H9 (cell line): ENCODE measurements at regions not wholly inside any gene's neighbourhood (a gene's known extent, or its start where the extent isn't known, plus 50 kb on each side); places are given as distances from the start of the nearest gene placed in this dataset.

Source experiments
- DNase-seq: peaks from one replicate; pipeline ENCODE4 v3.0.0-alpha.2; 2017
- H2AFZ ChIP-seq: one replicate; pipeline ENCODE4 v1.6.1; 2013; ENCODE audit warnings: mild to moderate bottlenecking, low read length, control low read depth, moderate library complexity
- H2AK5ac ChIP-seq: 2 replicates; pipeline ENCODE4 v1.6.1; 2013; ENCODE audit warnings: low read length, control low read depth, mixed read lengths; ENCODE audit not compliant: insufficient read length
- H2BK120ac ChIP-seq: one replicate; pipeline ENCODE4 v1.6.1; 2013; ENCODE audit warnings: low read depth, mild to moderate bottlenecking, low read length, control low read depth, inconsistent platforms; ENCODE audit not compliant: poor library complexity, severe bottlenecking
- H2BK12ac ChIP-seq: 2 replicates; pipeline ENCODE4 v1.6.1; 2013; ENCODE audit warnings: low read length, control low read depth, mixed read lengths, low read depth; ENCODE audit not compliant: insufficient read length
- H2BK15ac ChIP-seq: 2 replicates; pipeline ENCODE4 v1.6.1; 2013; ENCODE audit warnings: low read depth, low read length, control low read depth
- H2BK20ac ChIP-seq: one replicate; pipeline ENCODE4 v1.6.1; 2013; ENCODE audit warnings: low read depth, mild to moderate bottlenecking, low read length, control low read depth, inconsistent platforms; ENCODE audit not compliant: poor library complexity, severe bottlenecking
- H2BK5ac ChIP-seq: 2 replicates; pipeline ENCODE4 v1.6.1; 2013; ENCODE audit warnings: low read length, control low read depth, mixed read lengths; ENCODE audit not compliant: insufficient read length
- H3K14ac ChIP-seq: 2 replicates; pipeline ENCODE4 v1.6.1; 2013; ENCODE audit warnings: low read length, control low read depth; ENCODE audit not compliant: insufficient read depth
- H3K18ac ChIP-seq: 2 replicates; pipeline ENCODE4 v1.6.1; 2013; ENCODE audit warnings: low read depth, mild to moderate bottlenecking, mixed read lengths, low read length, control low read depth; ENCODE audit not compliant: insufficient read length
- H3K23ac ChIP-seq: 2 replicates; pipeline ENCODE4 v1.6.1; 2013; ENCODE audit warnings: low read length, control low read depth, mixed read lengths, low read depth; ENCODE audit not compliant: insufficient read length
- H3K23me2 ChIP-seq: 2 replicates; pipeline ENCODE4 v1.6.1; 2013; ENCODE audit warnings: low read depth, mild to moderate bottlenecking, mixed read lengths, low read length, control low read depth; ENCODE audit not compliant: insufficient read length, poor library complexity, severe bottlenecking
- H3K27ac ChIP-seq: 2 replicates; pipeline ENCODE4 v1.5.1; 2013; ENCODE audit warnings: low read length, control low read depth, mixed read lengths, low read depth; ENCODE audit not compliant: insufficient read length
- H3K27me3 ChIP-seq: 2 replicates; pipeline ENCODE4 v1.6.1; 2013; ENCODE audit warnings: low read length, control low read depth, inconsistent platforms; ENCODE audit not compliant: insufficient read depth
- H3K4ac ChIP-seq: 2 replicates; pipeline ENCODE4 v1.6.1; 2013; ENCODE audit warnings: low read depth, mild to moderate bottlenecking, control low read depth, inconsistent platforms, low read length, moderate library complexity
- H3K4me1 ChIP-seq: 2 replicates; pipeline ENCODE4 v1.6.1; 2013; ENCODE audit warnings: low read length, control low read depth, inconsistent platforms; ENCODE audit not compliant: insufficient read depth
- H3K4me2 ChIP-seq: 2 replicates; pipeline ENCODE4 v1.6.1; 2013; ENCODE audit warnings: low read length, control low read depth, mixed read lengths; ENCODE audit not compliant: insufficient read length, insufficient read depth
- H3K56ac ChIP-seq: 2 replicates; pipeline ENCODE4 v1.6.1; 2013; ENCODE audit warnings: low read depth, mild to moderate bottlenecking, mixed read lengths, low read length, control low read depth; ENCODE audit not compliant: insufficient read length
- H3K79me1 ChIP-seq: 2 replicates; pipeline ENCODE4 v1.6.1; 2013; ENCODE audit warnings: low read depth, mild to moderate bottlenecking, moderate library complexity, low read length, control low read depth, inconsistent platforms; ENCODE audit not compliant: insufficient read depth, poor library complexity, severe bottlenecking
- H3K79me2 ChIP-seq: 2 replicates; pipeline ENCODE4 v1.6.1; 2013; ENCODE audit warnings: low read length, control low read depth, inconsistent platforms; ENCODE audit not compliant: insufficient read depth
- H3K9ac ChIP-seq: 2 replicates; pipeline ENCODE4 v1.6.1; 2013; ENCODE audit warnings: low read length, control low read depth, mixed read lengths; ENCODE audit not compliant: insufficient read length; ENCODE audit errors: extremely low read depth
- H3K9me3 ChIP-seq: one replicate; pipeline ENCODE4 v1.6.1; 2013; ENCODE audit warnings: low read depth, low read length, inconsistent platforms; ENCODE audit not compliant: control insufficient read depth
- H3T11ph ChIP-seq: one replicate; pipeline ENCODE4 v1.6.1; 2013; ENCODE audit warnings: mild to moderate bottlenecking, low read length, control low read depth, inconsistent platforms
- H4K20me1 ChIP-seq: one replicate; pipeline ENCODE4 v1.6.1; 2013; ENCODE audit not compliant: control insufficient read depth, insufficient read length, insufficient read depth
- H4K5ac ChIP-seq: 2 replicates; pipeline ENCODE4 v1.6.1; 2013; ENCODE audit warnings: low read depth, mild to moderate bottlenecking, mixed read lengths, low read length, control low read depth; ENCODE audit not compliant: insufficient read length
- H4K8ac ChIP-seq: replicated peaks from 2 replicates; pipeline ENCODE4 v1.6.1; 2013; ENCODE audit warnings: low read length, control low read depth, mixed read lengths, low read depth; ENCODE audit not compliant: insufficient read length
- H4K91ac ChIP-seq: 2 replicates; pipeline ENCODE4 v1.6.1; 2013; ENCODE audit warnings: low read depth, mild to moderate bottlenecking, moderate library complexity, mixed read lengths, low read length, control low read depth; ENCODE audit not compliant: insufficient read length
- H3K27ac Mint-ChIP-seq, 3 experiments: 2 replicates in 2 of 3; 3 replicates in 1 of 3; pipeline ENCODE4 v1.8.0; 2020 to 2021; ENCODE audit warnings: mixed read lengths in 3 of 3, mild to moderate bottlenecking in 1 of 3, moderate library complexity in 1 of 3
- H3K27me3 Mint-ChIP-seq: 2 replicates; pipeline ENCODE4 v1.8.0; 2021; ENCODE audit warnings: low read depth, mild to moderate bottlenecking, moderate library complexity, mixed read lengths
- H3K36me3 Mint-ChIP-seq, 3 experiments: 2 replicates in 2 of 3; 3 replicates in 1 of 3; pipeline ENCODE4 v1.8.0; 2020 to 2021; ENCODE audit warnings: low read depth in 3 of 3, mixed read lengths in 3 of 3; ENCODE audit not compliant: insufficient read depth in 1 of 3
- H3K4me1 Mint-ChIP-seq, 2 experiments: 2 replicates each; pipeline ENCODE4 v1.8.0; 2020; ENCODE audit warnings: mixed read lengths in 2 of 2
- H3K4me3 Mint-ChIP-seq, 2 experiments: 2 replicates in 1 of 2; 3 replicates in 1 of 2; pipeline ENCODE4 v1.8.0; 2020 to 2021; ENCODE audit warnings: mild to moderate bottlenecking in 2 of 2, mixed read lengths in 2 of 2, moderate library complexity in 1 of 2
- H3K9me3 Mint-ChIP-seq, 2 experiments: 2 replicates in 1 of 2; 3 replicates in 1 of 2; pipeline ENCODE4 v1.8.0; 2020; ENCODE audit warnings: mild to moderate bottlenecking in 2 of 2, mixed read lengths in 2 of 2, moderate library complexity in 1 of 2
- CTCF ChIP-seq: fragments of 200-600 bp; sonication (generic); conservative IDR thresholded peaks from 3 replicates; pipeline ENCODE4 v1.8.0; 2021; ENCODE audit warnings: antibody characterized with exemption, mild to moderate bottlenecking

DNA sequence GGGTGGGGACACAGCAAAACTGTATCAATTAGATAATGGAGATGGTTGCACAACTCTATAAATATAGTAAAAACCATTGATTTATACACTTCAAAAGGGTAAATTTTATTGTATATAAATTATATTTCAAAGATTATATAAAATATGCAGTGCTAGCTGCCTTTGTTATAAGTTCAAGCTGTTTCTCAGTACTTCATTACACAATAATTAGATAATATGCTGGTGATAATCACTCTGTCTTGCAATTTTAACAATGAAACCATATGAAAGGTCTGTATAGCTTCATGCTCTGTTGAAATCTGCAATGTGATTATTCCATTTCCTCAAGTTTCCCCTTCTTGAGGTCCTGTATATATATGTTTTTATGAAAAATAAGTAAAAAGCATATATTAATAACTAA lies 73.4 kb upstream of the PLS3 start:
- H4K91ac ChIP-seq, result no peak overlapping the region
- H4K8ac ChIP-seq, result no peak overlapping the region
- H3K79me1 ChIP-seq, result no peaks in the 10 kb centered on the region
- DNase-seq, result no peak
- H3K9me3 ChIP-seq, result no peaks in the 10 kb centered on the region
- no peak for TF ChIP-seq CTCF
- H3K23me2 ChIP-seq, result no peaks in the 10 kb centered on the region
- no peak overlapping the region for H2BK20ac ChIP-seq
- no peak overlapping the region for H3K14ac ChIP-seq
- no peaks in the 10 kb centered on the region for H3K4me1 ChIP-seq
- H3K4ac ChIP-seq, result no peak overlapping the region
- H2AFZ ChIP-seq, result no peak overlapping the region
- no peak overlapping the region for H3T11ph ChIP-seq
- no peak overlapping the region for H3K18ac ChIP-seq
- H2BK12ac ChIP-seq, result no peak overlapping the region
- no peak overlapping the region for H2BK120ac ChIP-seq
- Mint-ChIP-seq H3K36me3 (peaks cover 0 to 11% (median 0%) of the 10 kb centered on the region in 3 experiments; a peak in 1 of 7 replicates), H3K4me3 (no peak overlapping the region), H3K4me1 (peaks cover 0 to 6% of the 10 kb centered on the region in 2 experiments; a peak in 2 of 4 replicates), H3K27ac (no peak overlapping the region), H3K9me3 (peaks cover 6 to 10% of the 10 kb centered on the region in 2 experiments), H3K27me3 (peaks cover 2% of the 10 kb centered on the region; the same call in 1 of the 2 replicates)
- no peak overlapping the region for H3K56ac ChIP-seq
- H3K27me3 ChIP-seq, result no peaks in the 10 kb centered on the region
- no peak overlapping the region for H3K27ac ChIP-seq
- H3K79me2 ChIP-seq, result no peaks in the 10 kb centered on the region
- H4K5ac ChIP-seq, result no peak overlapping the region
- H2BK15ac ChIP-seq, result no peak overlapping the region
- no peak overlapping the region for H2AK5ac ChIP-seq
- H3K23ac ChIP-seq, result no peak overlapping the region
- no peak overlapping the region for H3K4me2 ChIP-seq
- H4K20me1 ChIP-seq, result no peaks in the 10 kb centered on the region
- H3K9ac ChIP-seq, result no peak overlapping the region
- H2BK5ac ChIP-seq, result no peak overlapping the region
